ENCODE measurements at regions not wholly inside any gene's neighbourhood (a gene's known extent, or its start where the extent isn't known, plus 50 kb on each side); places are given as distances from the start of the nearest gene placed in this dataset.

GRCh38 chr4:179804440-179804839, 2362.2 kb upstream of the AGA start:
- H3K4me1 ChIP-seq (ENCODE audit: control insufficient read depth in 2 of 2, insufficient read depth in 1 of 2, low read depth in 1 of 2, low read length in 2 of 2): no peaks in the 10 kb centered on the region
- DNase-seq (ENCODE audit: low spot score): no peak
- no peak overlapping the region for H3K14ac ChIP-seq (ENCODE audit: low read length)
- no peak overlapping the region for H3K4me2 ChIP-seq (ENCODE audit: insufficient read depth, low read length, poor library complexity, severe bottlenecking)
- H2BK120ac ChIP-seq (ENCODE audit: low read depth, low read length): no peak overlapping the region
- no peaks in the 10 kb centered on the region for H3K9me3 ChIP-seq (replicated peaks in 1 of 2; ENCODE audit: control insufficient read depth in 2 of 2, insufficient read depth in 1 of 2, low read depth in 1 of 2, low read length in 2 of 2)
- no peak overlapping the region for H3K9ac ChIP-seq (ENCODE audit: low read depth, low read length, poor library complexity)
- H2BK12ac ChIP-seq (ENCODE audit: low read length): no peak overlapping the region
- H3K27ac ChIP-seq (replicated peaks; ENCODE audit: low read length): no peak overlapping the region
- H3K18ac ChIP-seq (ENCODE audit: low read length): peak overlapping the region; percentile 48
- peak overlapping the region; percentile 82 for H4K8ac ChIP-seq (ENCODE audit: low read depth, low read length)
- H4K91ac ChIP-seq (ENCODE audit: low read depth, low read length, poor library complexity): no peak overlapping the region
- WGBS, 2 donors (ENCODE audit: extremely low coverage in 2 of 2, insufficient read length in 2 of 2, insufficient replicate concordance in 1 of 2): no CpG with 5 or more reads among the region's 1 CpG
- no peaks in the 10 kb centered on the region for H3K79me1 ChIP-seq (ENCODE audit: low read depth, low read length)
- no peak overlapping the region for H2AFZ ChIP-seq (ENCODE audit: low read length)
- no peak overlapping the region for H3K4ac ChIP-seq (ENCODE audit: low read length)
- H3K23ac ChIP-seq (ENCODE audit: low read depth, low read length, poor library complexity): peak overlapping the region; percentile 43
- no peaks in the 10 kb centered on the region for H3K27me3 ChIP-seq (ENCODE audit: control insufficient read depth in 3 of 3, insufficient read depth in 3 of 3, low read depth in 1 of 3, low read length in 3 of 3)
- H2AK5ac ChIP-seq (ENCODE audit: low read depth, low read length): no peak overlapping the region
- no peaks in the 10 kb centered on the region for H3K36me3 ChIP-seq (replicated peaks in 1 of 2; ENCODE audit: control insufficient read depth in 2 of 2, insufficient read depth in 2 of 2, low read length in 2 of 2)
- H2BK15ac ChIP-seq (ENCODE audit: low read length): no peak overlapping the region
- no peak overlapping the region for H2BK5ac ChIP-seq (ENCODE audit: low read length)
- H3K4me3 ChIP-seq (ENCODE audit: low read length in 2 of 2): no peak overlapping the region

GRCh38 chr4:179817317-179817716, 2375.1 kb upstream of the AGA start:
- H3K4ac ChIP-seq (ENCODE audit: low read length): no peak overlapping the region
- H2BK12ac ChIP-seq (ENCODE audit: low read length): no peak overlapping the region
- H3K4me3 ChIP-seq (ENCODE audit: low read length in 2 of 2): no peak overlapping the region
- H3K4me1 ChIP-seq (ENCODE audit: control insufficient read depth in 2 of 2, insufficient read depth in 1 of 2, low read depth in 1 of 2, low read length in 2 of 2): no peaks in the 10 kb centered on the region
- no peak overlapping the region for H2AK5ac ChIP-seq (ENCODE audit: low read depth, low read length)
- no CpG with 5 or more reads among the region's 8 CpGs for WGBS, 2 donors (ENCODE audit: extremely low coverage in 2 of 2, insufficient read length in 2 of 2, insufficient replicate concordance in 1 of 2)
- no peak overlapping the region for H2BK15ac ChIP-seq (ENCODE audit: low read length)
- H3K23ac ChIP-seq (ENCODE audit: low read depth, low read length, poor library complexity): no peak overlapping the region
- no peak overlapping the region for H2BK5ac ChIP-seq (ENCODE audit: low read length)
- H3K36me3 ChIP-seq (replicated peaks in 1 of 2; ENCODE audit: control insufficient read depth in 2 of 2, insufficient read depth in 2 of 2, low read length in 2 of 2): no peaks in the 10 kb centered on the region
- H3K4me2 ChIP-seq (ENCODE audit: insufficient read depth, low read length, poor library complexity, severe bottlenecking): no peak overlapping the region
- H4K91ac ChIP-seq (ENCODE audit: low read depth, low read length, poor library complexity): no peak overlapping the region
- H2BK120ac ChIP-seq (ENCODE audit: low read depth, low read length): no peak overlapping the region
- no peaks in the 10 kb centered on the region for H3K27me3 ChIP-seq (ENCODE audit: control insufficient read depth in 3 of 3, insufficient read depth in 3 of 3, low read depth in 1 of 3, low read length in 3 of 3)
- H3K9me3 ChIP-seq (replicated peaks in 1 of 2; ENCODE audit: control insufficient read depth in 2 of 2, insufficient read depth in 1 of 2, low read depth in 1 of 2, low read length in 2 of 2): no peaks in the 10 kb centered on the region
- H3K18ac ChIP-seq (ENCODE audit: low read length): no peak overlapping the region
- H3K27ac ChIP-seq (replicated peaks; ENCODE audit: low read length): no peak overlapping the region
- no peak overlapping the region for H3K9ac ChIP-seq (ENCODE audit: low read depth, low read length, poor library complexity)
- no peaks in the 10 kb centered on the region for H3K79me1 ChIP-seq (ENCODE audit: low read depth, low read length)
- H3K14ac ChIP-seq (ENCODE audit: low read length): no peak overlapping the region
- DNase-seq (ENCODE audit: low spot score): no peak
- H4K8ac ChIP-seq (ENCODE audit: low read depth, low read length): no peak overlapping the region
- no peak overlapping the region for H2AFZ ChIP-seq (ENCODE audit: low read length)

- H4K91ac ChIP-seq (ENCODE audit: low read depth, low read length, poor library complexity): no peak overlapping the region
- no CpG with 5 or more reads among the region's 2 CpGs for WGBS, 2 donors (ENCODE audit: extremely low coverage in 2 of 2, insufficient read length in 2 of 2, insufficient replicate concordance in 1 of 2)
- H3K14ac ChIP-seq (ENCODE audit: low read length): no peak overlapping the region
- no peak for DNase-seq (ENCODE audit: low spot score)
- H3K4me3 ChIP-seq (ENCODE audit: low read length in 2 of 2): no peak overlapping the region
- H2BK15ac ChIP-seq (ENCODE audit: low read length): no peak overlapping the region
- H3K79me1 ChIP-seq (ENCODE audit: low read depth, low read length): no peaks in the 10 kb centered on the region
- H3K4me1 ChIP-seq (ENCODE audit: control insufficient read depth in 2 of 2, insufficient read depth in 1 of 2, low read depth in 1 of 2, low read length in 2 of 2): no peaks in the 10 kb centered on the region
- no peak overlapping the region for H3K4me2 ChIP-seq (ENCODE audit: insufficient read depth, low read length, poor library complexity, severe bottlenecking)
- H3K9me3 ChIP-seq (replicated peaks in 1 of 2; ENCODE audit: control insufficient read depth in 2 of 2, insufficient read depth in 1 of 2, low read depth in 1 of 2, low read length in 2 of 2): no peaks in the 10 kb centered on the region
- no peaks in the 10 kb centered on the region for H3K36me3 ChIP-seq (replicated peaks in 1 of 2; ENCODE audit: control insufficient read depth in 2 of 2, insufficient read depth in 2 of 2, low read length in 2 of 2)
- no peak overlapping the region for H3K4ac ChIP-seq (ENCODE audit: low read length)
- H2AFZ ChIP-seq (ENCODE audit: low read length): no peak overlapping the region
- H2BK120ac ChIP-seq (ENCODE audit: low read depth, low read length): no peak overlapping the region
- no peak overlapping the region for H4K8ac ChIP-seq (ENCODE audit: low read depth, low read length)
- H3K18ac ChIP-seq (ENCODE audit: low read length): no peak overlapping the region
- no peak overlapping the region for H2BK5ac ChIP-seq (ENCODE audit: low read length)
- H3K27ac ChIP-seq (replicated peaks; ENCODE audit: low read length): no peak overlapping the region
- no peak overlapping the region for H3K23ac ChIP-seq (ENCODE audit: low read depth, low read length, poor library complexity)
- H3K27me3 ChIP-seq (ENCODE audit: control insufficient read depth in 3 of 3, insufficient read depth in 3 of 3, low read depth in 1 of 3, low read length in 3 of 3): no peaks in the 10 kb centered on the region
- no peak overlapping the region for H2BK12ac ChIP-seq (ENCODE audit: low read length)
- no peak overlapping the region for H2AK5ac ChIP-seq (ENCODE audit: low read depth, low read length)
- H3K9ac ChIP-seq (ENCODE audit: low read depth, low read length, poor library complexity): no peak overlapping the region
Measured at GRCh38 chr4:179823342-179823741, 2381.1 kb upstream of the AGA start.

- Histone ChIP-seq H3K27me3 (ENCODE audit: control insufficient read depth in 3 of 3, insufficient read depth in 3 of 3, low read depth in 1 of 3, low read length in 3 of 3) (no peaks in the 10 kb centered on the region), H3K23ac (ENCODE audit: low read depth, low read length, poor library complexity) (no peak overlapping the region), H2AK5ac (ENCODE audit: low read depth, low read length) (no peak overlapping the region), H2AFZ (ENCODE audit: low read length) (no peak overlapping the region), H2BK120ac (ENCODE audit: low read depth, low read length) (no peak overlapping the region), H2BK5ac (ENCODE audit: low read length) (no peak overlapping the region), H3K79me1 (ENCODE audit: low read depth, low read length) (no peaks in the 10 kb centered on the region), H3K9me3 (replicated peaks in 1 of 2; ENCODE audit: control insufficient read depth in 2 of 2, insufficient read depth in 1 of 2, low read depth in 1 of 2, low read length in 2 of 2) (no peaks in the 10 kb centered on the region), H2BK15ac (ENCODE audit: low read length) (no peak overlapping the region), H4K91ac (ENCODE audit: low read depth, low read length, poor library complexity) (no peak overlapping the region), H3K27ac (replicated peaks; ENCODE audit: low read length) (no peak overlapping the region), H3K4me3 (ENCODE audit: low read length in 2 of 2) (no peak overlapping the region), H3K4ac (ENCODE audit: low read length) (no peak overlapping the region), H2BK12ac (ENCODE audit: low read length) (no peak overlapping the region), H3K14ac (ENCODE audit: low read length) (no peak overlapping the region), H3K18ac (ENCODE audit: low read length) (no peak overlapping the region), H3K4me2 (ENCODE audit: insufficient read depth, low read length, poor library complexity, severe bottlenecking) (no peak overlapping the region), H4K8ac (ENCODE audit: low read depth, low read length) (no peak overlapping the region), H3K9ac (ENCODE audit: low read depth, low read length, poor library complexity) (no peak overlapping the region), H3K4me1 (ENCODE audit: control insufficient read depth in 2 of 2, insufficient read depth in 1 of 2, low read depth in 1 of 2, low read length in 2 of 2) (peaks cover 0 to 1% of the 10 kb centered on the region in 2 donors), H3K36me3 (replicated peaks in 1 of 2; ENCODE audit: control insufficient read depth in 2 of 2, insufficient read depth in 2 of 2, low read length in 2 of 2) (no peaks in the 10 kb centered on the region)
- DNase-seq (ENCODE audit: low spot score): no peak
- WGBS, 2 donors (ENCODE audit: extremely low coverage in 2 of 2, insufficient read length in 2 of 2, insufficient replicate concordance in 1 of 2): no CpG with 5 or more reads among the region's 4 CpGs
Measured at GRCh38 chr4:179831274-179831673, 2389.0 kb upstream of the AGA start.

Data from neuronal stem cell (in vitro differentiated cells).